GM12892 (cell line): ENCODE measurements at regions not wholly inside any gene's neighbourhood (a gene's known extent, or its start where the extent isn't known, plus 50 kb on each side); places are given as distances from the start of the nearest gene placed in this dataset.

Experiments used
- POLR2A ChIP-seq: IDR thresholded peaks from 2 replicates; pipeline ENCODE4 v1.6.1; 2011; ENCODE audit warnings: low read depth, low read length, control low read depth
- TAF1 ChIP-seq: IDR thresholded peaks from 2 replicates; pipeline ENCODE4 v1.6.1; 2011; ENCODE audit warnings: low read depth, mild to moderate bottlenecking, control low read depth, low read length, borderline replicate concordance

- no peak for TF ChIP-seq TAF1
- no peak for TF ChIP-seq POLR2A
Measured at GRCh38 chr10:28220811-28221210, 82.1 kb downstream of the MPP7 start.
